ENCODE measurements at regions not wholly inside any gene's neighbourhood (a gene's known extent, or its start where the extent isn't known, plus 50 kb on each side); places are given as distances from the start of the nearest gene placed in this dataset.

DNA sequence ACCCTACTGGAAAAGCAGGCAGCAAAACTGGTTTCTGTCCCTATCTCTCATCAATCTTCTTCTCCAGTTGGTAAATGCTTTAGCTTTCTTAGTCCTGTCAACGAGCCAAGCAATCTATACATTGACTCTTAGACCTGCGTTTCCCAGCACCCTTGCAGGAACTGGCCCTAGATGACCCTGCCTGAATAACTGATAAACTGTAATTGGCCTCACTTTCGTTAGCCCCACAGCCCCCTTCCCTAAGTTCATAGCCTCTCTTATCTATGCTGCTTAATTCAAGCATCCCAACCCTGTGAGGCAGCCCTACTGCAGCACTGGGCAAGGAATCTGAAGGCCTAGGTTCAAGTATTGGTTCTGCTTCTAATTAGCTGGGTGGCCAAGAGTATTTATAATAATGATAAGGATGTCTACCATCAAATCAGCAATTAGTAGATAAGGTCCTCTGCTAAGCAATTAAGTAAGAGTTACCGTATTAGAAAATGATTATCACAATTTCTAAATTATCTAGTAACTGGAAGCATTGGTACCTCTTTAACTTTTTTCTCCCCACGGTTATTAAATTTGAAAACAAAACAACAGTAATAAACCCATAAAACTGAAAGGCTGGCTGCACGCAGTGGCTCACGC, 86.4 kb upstream of the RMDN2 start:
- TF ChIP-seq, protein P1, sequence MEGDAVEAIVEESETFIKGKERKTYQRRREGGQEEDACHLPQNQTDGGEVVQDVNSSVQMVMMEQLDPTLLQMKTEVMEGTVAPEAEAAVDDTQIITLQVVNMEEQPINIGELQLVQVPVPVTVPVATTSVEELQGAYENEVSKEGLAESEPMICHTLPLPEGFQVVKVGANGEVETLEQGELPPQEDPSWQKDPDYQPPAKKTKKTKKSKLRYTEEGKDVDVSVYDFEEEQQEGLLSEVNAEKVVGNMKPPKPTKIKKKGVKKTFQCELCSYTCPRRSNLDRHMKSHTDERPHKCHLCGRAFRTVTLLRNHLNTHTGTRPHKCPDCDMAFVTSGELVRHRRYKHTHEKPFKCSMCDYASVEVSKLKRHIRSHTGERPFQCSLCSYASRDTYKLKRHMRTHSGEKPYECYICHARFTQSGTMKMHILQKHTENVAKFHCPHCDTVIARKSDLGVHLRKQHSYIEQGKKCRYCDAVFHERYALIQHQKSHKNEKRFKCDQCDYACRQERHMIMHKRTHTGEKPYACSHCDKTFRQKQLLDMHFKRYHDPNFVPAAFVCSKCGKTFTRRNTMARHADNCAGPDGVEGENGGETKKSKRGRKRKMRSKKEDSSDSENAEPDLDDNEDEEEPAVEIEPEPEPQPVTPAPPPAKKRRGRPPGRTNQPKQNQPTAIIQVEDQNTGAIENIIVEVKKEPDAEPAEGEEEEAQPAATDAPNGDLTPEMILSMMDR (IDR thresholded peaks at IDR 0.05), result no peak
- no peak for TF ChIP-seq EP300 (IDR thresholded peaks at IDR 0.05; ENCODE audit: low read depth)
- no peak for TF ChIP-seq POLR2A (IDR thresholded peaks at IDR 0.05)
- no peak for TF ChIP-seq POLR2AphosphoS5 (IDR thresholded peaks at IDR 0.05)

Measured in transverse colon (tissue), 4 donors.